Smooth muscle cell (in vitro differentiated cells): ENCODE measurements at regions not wholly inside any gene's neighbourhood (a gene's known extent, or its start where the extent isn't known, plus 50 kb on each side); places are given as distances from the start of the nearest gene placed in this dataset.

ENCODE experiments used
- DNase-seq: peaks from one replicate; lab custom pipeline; 2025; ENCODE audit not compliant: unreplicated experiment; lab: John Stamatoyannopoulos, UW
- H2AFZ ChIP-seq: fragments of 200-600 bp; sonication (generic); 2 replicates; pipeline ENCODE4 v1.6.0; 2016; ENCODE audit warnings: antibody characterized with exemption, low read depth, mild to moderate bottlenecking
- H3F3A ChIP-seq: fragments of 200-600 bp; sonication (generic); 2 replicates; pipeline ENCODE4 v1.6.0; 2017; ENCODE audit warnings: antibody characterized with exemption, low read depth
- H3K27ac ChIP-seq: fragments of 200-600 bp; sonication (generic); 2 replicates; pipeline ENCODE4 v1.5.1; 2016; ENCODE audit warnings: low read depth, mild to moderate bottlenecking
- H3K27me3 ChIP-seq: fragments of 200-600 bp; sonication (generic); 2 replicates; pipeline ENCODE4 v1.6.1; 2016; ENCODE audit warnings: low read depth, mild to moderate bottlenecking
- H3K36me3 ChIP-seq: fragments of 200-600 bp; sonication (generic); 2 replicates; pipeline ENCODE4 v1.5.1; 2016; ENCODE audit warnings: low read depth
- H3K4me1 ChIP-seq: fragments of 200-600 bp; sonication (generic); 2 replicates; pipeline ENCODE4 v1.5.1; 2016; ENCODE audit warnings: low read depth
- H3K4me2 ChIP-seq: fragments of 200-600 bp; sonication (generic); 2 replicates; pipeline ENCODE4 v1.6.0; 2016; ENCODE audit warnings: mild to moderate bottlenecking
- H3K4me3 ChIP-seq: fragments of 200-600 bp; sonication (generic); 2 replicates; pipeline ENCODE4 v1.5.1; 2016; ENCODE audit warnings: mild to moderate bottlenecking
- H3K79me2 ChIP-seq: fragments of 200-600 bp; sonication (generic); 2 replicates; pipeline ENCODE4 v1.6.0; 2016; ENCODE audit warnings: low read depth, mild to moderate bottlenecking
- H3K9ac ChIP-seq: fragments of 200-600 bp; sonication (generic); 2 replicates; pipeline ENCODE4 v1.6.0; 2016; ENCODE audit warnings: low read depth
- H3K9me3 ChIP-seq: fragments of 200-600 bp; sonication (generic); replicated peaks from 2 replicates; pipeline ENCODE4 v1.5.1; 2016; ENCODE audit warnings: low read depth
- H4K20me1 ChIP-seq: fragments of 200-600 bp; sonication (generic); 2 replicates; pipeline ENCODE4 v1.6.0; 2016; ENCODE audit warnings: low read depth
- CTCF ChIP-seq: fragments of 200-600 bp; sonication (generic); IDR thresholded peaks from 2 replicates; pipeline ENCODE4 v1.5.1; 2017; ENCODE audit warnings: borderline replicate concordance, mild to moderate bottlenecking, antibody characterized with exemption; ENCODE audit not compliant: insufficient read depth, poor library complexity, severe bottlenecking
- WGBS: methylation state at CpG from one replicate; pipeline ENCODE4 v1.1.7; 2016; ENCODE audit warnings: low lambda C conversion rate; 5-methylcytosine and 5-hydroxymethylcytosine counted together

- Histone ChIP-seq H3F3A (no peaks in the 10 kb centered on the region), H4K20me1 (no peaks in the 10 kb centered on the region), H3K27ac (no peak overlapping the region), H3K9me3 (no peaks in the 10 kb centered on the region), H3K4me2 (no peak overlapping the region), H3K9ac (no peak overlapping the region), H3K27me3 (no peaks in the 10 kb centered on the region), H3K4me3 (no peak overlapping the region), H3K79me2 (no peaks in the 10 kb centered on the region), H3K36me3 (no peaks in the 10 kb centered on the region), H2AFZ (no peak overlapping the region), H3K4me1 (no peaks in the 10 kb centered on the region)
- DNase-seq: no peak
- no peak for TF ChIP-seq CTCF
- WGBS: 93% methylated on average over 3 of the region's 3 CpGs
These were observed 101.0 kb upstream of the DMAC1 start for GRCh38 chr9:7900541-7900940.

- H3K4me3 ChIP-seq: no peak overlapping the region
- no peak overlapping the region for H3K27ac ChIP-seq
- no peaks in the 10 kb centered on the region for H3K36me3 ChIP-seq
- H3K4me1 ChIP-seq: no peaks in the 10 kb centered on the region
- H3K27me3 ChIP-seq: no peaks in the 10 kb centered on the region
- no peak overlapping the region for H3K9ac ChIP-seq
- H2AFZ ChIP-seq: no peak overlapping the region
- 58% methylated on average over 3 of the region's 3 CpGs for WGBS
- DNase-seq: no peak
- no peak for TF ChIP-seq CTCF
- no peak overlapping the region for H3K4me2 ChIP-seq
- H3K79me2 ChIP-seq: no peaks in the 10 kb centered on the region
- H3K9me3 ChIP-seq: no peaks in the 10 kb centered on the region
- H3F3A ChIP-seq: no peaks in the 10 kb centered on the region
- H4K20me1 ChIP-seq: no peaks in the 10 kb centered on the region
These were observed 100.2 kb upstream of the DMAC1 start for GRCh38 chr9:7899753-7900152.

GRCh38 chr9:7894231-7894630 is 94.7 kb upstream of the DMAC1 start:
- whole genome bisulfite sequencing: 97% methylated on average over 4 of the region's 4 CpGs
- Histone ChIP-seq H3K79me2 (no peaks in the 10 kb centered on the region), H3K36me3 (no peaks in the 10 kb centered on the region), H2AFZ (no peak overlapping the region), H3K4me1 (no peaks in the 10 kb centered on the region), H3K9me3 (no peaks in the 10 kb centered on the region), H3K27ac (no peak overlapping the region), H3F3A (no peaks in the 10 kb centered on the region), H4K20me1 (no peaks in the 10 kb centered on the region), H3K4me3 (no peak overlapping the region), H3K27me3 (no peaks in the 10 kb centered on the region), H3K4me2 (no peak overlapping the region), H3K9ac (no peak overlapping the region)
- no peak for DNase-seq
- no peak for TF ChIP-seq CTCF

- Histone ChIP-seq H3K4me2 (no peak overlapping the region), H4K20me1 (no peaks in the 10 kb centered on the region), H3K9ac (no peak overlapping the region), H2AFZ (no peak overlapping the region), H3K9me3 (no peaks in the 10 kb centered on the region), H3K4me3 (no peak overlapping the region), H3F3A (no peaks in the 10 kb centered on the region), H3K36me3 (no peaks in the 10 kb centered on the region), H3K4me1 (no peaks in the 10 kb centered on the region), H3K79me2 (no peaks in the 10 kb centered on the region), H3K27me3 (no peaks in the 10 kb centered on the region), H3K27ac (no peak overlapping the region)
- no peak for TF ChIP-seq CTCF
- 94% methylated on average over 5 of the region's 5 CpGs for WGBS
- DNase-seq: no peak
These were observed 93.4 kb upstream of the DMAC1 start for GRCh38 chr9:7892975-7893374.
